ENCODE measurements at regions not wholly inside any gene's neighbourhood (a gene's known extent, or its start where the extent isn't known, plus 50 kb on each side); places are given as distances from the start of the nearest gene placed in this dataset.

GRCh38 chr10:105988848-105989247 lies 1175.7 kb downstream of the SORCS1 start:
- FAIRE-seq (no peak), DNase-seq (ENCODE audit: insufficient read length, low spot score) (no peak)
- no peak for TF ChIP-seq POLR2A (IDR thresholded peaks at IDR 0.05; ENCODE audit: low read depth, low read length)

GRCh38 chr10:105986912-105987635 lies 1177.4 kb downstream of the SORCS1 start:
- DNase-seq (ENCODE audit: insufficient read length, low spot score) (no peak), FAIRE-seq (no peak)
- TF ChIP-seq POLR2A (IDR thresholded peaks at IDR 0.05; ENCODE audit: low read depth, low read length): no peak

GRCh38 chr10:105986486-105986885 lies 1178.0 kb downstream of the SORCS1 start:
- DNase-seq (ENCODE audit: insufficient read length, low spot score) (no peak), FAIRE-seq (no peak)
- TF ChIP-seq POLR2A (IDR thresholded peaks at IDR 0.05; ENCODE audit: low read depth, low read length): no peak

GRCh38 chr10:105982735-105983134 lies 1181.8 kb downstream of the SORCS1 start:
- TF ChIP-seq POLR2A (IDR thresholded peaks at IDR 0.05; ENCODE audit: low read depth, low read length): no peak
- DNase-seq (ENCODE audit: insufficient read length, low spot score) (no peak), FAIRE-seq (no peak)

GRCh38 chr10:105981679-105982078 lies 1182.8 kb downstream of the SORCS1 start:
- no peak for TF ChIP-seq POLR2A (IDR thresholded peaks at IDR 0.05; ENCODE audit: low read depth, low read length)
- DNase-seq (ENCODE audit: insufficient read length, low spot score) (no peak), FAIRE-seq (no peak)

GRCh38 chr10:105974803-105975456 lies 1189.6 kb downstream of the SORCS1 start:
- FAIRE-seq (no peak), DNase-seq (ENCODE audit: insufficient read length, low spot score) (peak; percentile 5)
- TF ChIP-seq POLR2A (IDR thresholded peaks at IDR 0.05; ENCODE audit: low read depth, low read length): no peak

GRCh38 chr10:105973902-105974301 lies 1190.6 kb downstream of the SORCS1 start:
- DNase-seq (ENCODE audit: insufficient read length, low spot score) (no peak), FAIRE-seq (no peak)
- no peak for TF ChIP-seq POLR2A (IDR thresholded peaks at IDR 0.05; ENCODE audit: low read depth, low read length)

- TF ChIP-seq POLR2A (IDR thresholded peaks at IDR 0.05; ENCODE audit: low read depth, low read length): no peak
- DNase-seq (ENCODE audit: insufficient read length, low spot score): no peak
- no peak for FAIRE-seq
Measured at GRCh38 chr10:105973360-105973759, 1191.1 kb downstream of the SORCS1 start.

- TF ChIP-seq POLR2A (IDR thresholded peaks at IDR 0.05; ENCODE audit: low read depth, low read length): no peak
- DNase-seq (ENCODE audit: insufficient read length, low spot score) (no peak), FAIRE-seq (no peak)
Measured at GRCh38 chr10:105971460-105971859, 1193.0 kb downstream of the SORCS1 start.

GRCh38 chr10:105969884-105970377 lies 1194.6 kb downstream of the SORCS1 start:
- no peak for FAIRE-seq
- TF ChIP-seq POLR2A (IDR thresholded peaks at IDR 0.05; ENCODE audit: low read depth, low read length): no peak
- no peak for DNase-seq (ENCODE audit: insufficient read length, low spot score)

- DNase-seq (ENCODE audit: insufficient read length, low spot score): no peak
- no peak for TF ChIP-seq POLR2A (IDR thresholded peaks at IDR 0.05; ENCODE audit: low read depth, low read length)
- no peak for FAIRE-seq
Measured at GRCh38 chr10:105968666-105969065, 1195.8 kb downstream of the SORCS1 start.

- DNase-seq (ENCODE audit: insufficient read length, low spot score) (no peak), FAIRE-seq (no peak)
- no peak for TF ChIP-seq POLR2A (IDR thresholded peaks at IDR 0.05; ENCODE audit: low read depth, low read length)
Measured at GRCh38 chr10:105967256-105967655, 1197.2 kb downstream of the SORCS1 start.

- TF ChIP-seq POLR2A (IDR thresholded peaks at IDR 0.05; ENCODE audit: low read depth, low read length): no peak
- FAIRE-seq (no peak), DNase-seq (ENCODE audit: insufficient read length, low spot score) (no peak)
Measured at GRCh38 chr10:105965141-105965540, 1199.4 kb downstream of the SORCS1 start.

- FAIRE-seq (no peak), DNase-seq (ENCODE audit: insufficient read length, low spot score) (no peak)
- TF ChIP-seq POLR2A (IDR thresholded peaks at IDR 0.05; ENCODE audit: low read depth, low read length): no peak
Measured at GRCh38 chr10:105964009-105964408, 1200.5 kb downstream of the SORCS1 start.

- no peak for DNase-seq (ENCODE audit: insufficient read length, low spot score)
Measured at GRCh38 chr10:105963334-105963884, 1201.1 kb downstream of the SORCS1 start.

More at GRCh38 chr10:105963334-105963884, 1201.1 kb downstream of the SORCS1 start:
- FAIRE-seq: no peak
- no peak for TF ChIP-seq POLR2A (IDR thresholded peaks at IDR 0.05; ENCODE audit: low read depth, low read length)

Measured in H54 (cell line).